Breast epithelium (tissue), 3 donors: ENCODE measurements at regions not wholly inside any gene's neighbourhood (a gene's known extent, or its start where the extent isn't known, plus 50 kb on each side); places are given as distances from the start of the nearest gene placed in this dataset.

Experiments used
- POLR2A ChIP-seq: fragments of 450-650 bp; IDR thresholded peaks from one replicate; pipeline ENCODE4 v1.6.1; 2016; ENCODE audit warnings: antibody characterized with exemption, mild to moderate bottlenecking, moderate library complexity
- POLR2AphosphoS5 ChIP-seq, 3 donors: sonication (generic); formaldehyde crosslinking; IDR thresholded peaks; one replicate each; pipeline ENCODE4 v1.6.1; 2017; ENCODE audit warnings: antibody characterized with exemption in 3 of 3
- TF ChIP-seq, protein P1 (sequence below), 3 donors: fragments of 450-650 bp; IDR thresholded peaks; one replicate each; pipeline ENCODE4 v1.5.1; 2016 to 2017; ENCODE audit warnings: antibody characterized with exemption in 3 of 3, mild to moderate bottlenecking in 3 of 3, moderate library complexity in 3 of 3

DNA sequence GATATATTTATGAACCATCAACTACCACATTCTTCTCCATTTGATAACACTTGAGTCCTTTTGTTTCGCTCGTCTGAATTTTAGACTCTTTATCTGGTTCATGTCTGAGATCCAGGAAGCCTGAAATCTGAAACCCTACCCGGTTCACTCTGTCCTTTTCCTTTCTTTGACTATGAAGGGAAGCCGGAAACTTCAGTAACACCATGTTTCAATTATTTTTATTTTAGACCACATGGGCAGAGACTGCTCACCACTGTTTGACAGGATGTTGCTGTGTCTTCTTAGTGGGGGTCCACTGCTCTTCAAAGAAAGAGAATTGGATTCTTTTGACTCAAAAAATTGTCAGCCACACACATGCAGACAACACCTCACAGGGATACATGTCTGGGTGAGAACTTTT is 331.9 kb upstream of the FLRT2 start:
- TF ChIP-seq, protein P1, sequence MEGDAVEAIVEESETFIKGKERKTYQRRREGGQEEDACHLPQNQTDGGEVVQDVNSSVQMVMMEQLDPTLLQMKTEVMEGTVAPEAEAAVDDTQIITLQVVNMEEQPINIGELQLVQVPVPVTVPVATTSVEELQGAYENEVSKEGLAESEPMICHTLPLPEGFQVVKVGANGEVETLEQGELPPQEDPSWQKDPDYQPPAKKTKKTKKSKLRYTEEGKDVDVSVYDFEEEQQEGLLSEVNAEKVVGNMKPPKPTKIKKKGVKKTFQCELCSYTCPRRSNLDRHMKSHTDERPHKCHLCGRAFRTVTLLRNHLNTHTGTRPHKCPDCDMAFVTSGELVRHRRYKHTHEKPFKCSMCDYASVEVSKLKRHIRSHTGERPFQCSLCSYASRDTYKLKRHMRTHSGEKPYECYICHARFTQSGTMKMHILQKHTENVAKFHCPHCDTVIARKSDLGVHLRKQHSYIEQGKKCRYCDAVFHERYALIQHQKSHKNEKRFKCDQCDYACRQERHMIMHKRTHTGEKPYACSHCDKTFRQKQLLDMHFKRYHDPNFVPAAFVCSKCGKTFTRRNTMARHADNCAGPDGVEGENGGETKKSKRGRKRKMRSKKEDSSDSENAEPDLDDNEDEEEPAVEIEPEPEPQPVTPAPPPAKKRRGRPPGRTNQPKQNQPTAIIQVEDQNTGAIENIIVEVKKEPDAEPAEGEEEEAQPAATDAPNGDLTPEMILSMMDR (IDR thresholded peaks at IDR 0.05), result no peak
- TF ChIP-seq POLR2A (no peak), POLR2AphosphoS5 (IDR thresholded peaks at IDR 0.05) (no peak)
